ENCODE measurements at regions not wholly inside any gene's neighbourhood (a gene's known extent, or its start where the extent isn't known, plus 50 kb on each side); places are given as distances from the start of the nearest gene placed in this dataset.

DNA sequence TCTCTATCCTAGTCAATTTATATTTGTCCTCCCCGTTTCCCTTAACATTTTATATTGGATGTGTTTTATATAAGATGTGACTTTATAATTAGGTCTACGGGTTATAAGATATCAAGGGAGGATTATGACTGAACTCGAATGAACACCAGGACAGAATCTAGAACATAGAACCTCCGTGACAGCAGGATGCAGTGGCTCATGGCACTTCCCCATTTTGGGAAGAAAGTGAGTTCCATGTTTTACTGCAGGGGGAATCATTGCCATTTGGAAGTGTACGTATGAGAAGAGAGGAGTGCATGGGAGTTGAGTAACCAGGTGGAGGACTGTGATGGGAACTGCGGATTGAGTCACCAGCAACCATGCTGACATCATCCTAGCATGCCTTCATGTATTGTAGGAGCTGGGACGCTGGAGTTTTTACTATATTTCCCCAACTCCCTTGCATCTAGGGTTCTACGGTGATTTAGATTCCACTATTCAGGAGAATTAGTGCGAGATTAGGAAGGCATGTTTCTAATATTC is 56.1 kb upstream of the FOXC1 start:
- TF ChIP-seq EZH2phosphoT487 (IDR thresholded peaks at IDR 0.05; ENCODE audit: low read length) = no peak
- no peak for TF ChIP-seq CTCF (IDR thresholded peaks at IDR 0.05; ENCODE audit: low read length)
- TF ChIP-seq EZH2 (optimal IDR thresholded peaks at IDR 0.05; ENCODE audit: low read depth, low read length) = no peak
- H3F3A ChIP-seq (ENCODE audit: insufficient read depth, low read length) = no peaks in the 10 kb centered on the region
- DNase-seq = no peak
- H3K9ac ChIP-seq (ENCODE audit: low read length) = no peak overlapping the region
- no peaks in the 10 kb centered on the region for H3K4me1 ChIP-seq (ENCODE audit: low read length)
- no peaks in the 10 kb centered on the region for H3K27me3 ChIP-seq (replicated peaks; ENCODE audit: insufficient read depth, low read length)
- no peak overlapping the region for H2AFZ ChIP-seq (ENCODE audit: low read length)
- H3K4me3 ChIP-seq (ENCODE audit: low read length) = no peak overlapping the region
- no peaks in the 10 kb centered on the region for H3K9me3 ChIP-seq (replicated peaks; ENCODE audit: insufficient read depth, low read length)
- H3K79me2 ChIP-seq (ENCODE audit: low read length) = no peaks in the 10 kb centered on the region
- H4K20me1 ChIP-seq (ENCODE audit: insufficient read depth, low read length) = no peaks in the 10 kb centered on the region
- no peaks in the 10 kb centered on the region for H3K9me2 ChIP-seq (replicated peaks; ENCODE audit: insufficient read depth, low read length)
- H3K36me3 ChIP-seq (replicated peaks; ENCODE audit: insufficient read depth, low read length) = no peaks in the 10 kb centered on the region
- no peak overlapping the region for H3K27ac ChIP-seq (ENCODE audit: low read length)
- H3K4me2 ChIP-seq (ENCODE audit: low read depth, low read length) = no peak overlapping the region

DNA sequence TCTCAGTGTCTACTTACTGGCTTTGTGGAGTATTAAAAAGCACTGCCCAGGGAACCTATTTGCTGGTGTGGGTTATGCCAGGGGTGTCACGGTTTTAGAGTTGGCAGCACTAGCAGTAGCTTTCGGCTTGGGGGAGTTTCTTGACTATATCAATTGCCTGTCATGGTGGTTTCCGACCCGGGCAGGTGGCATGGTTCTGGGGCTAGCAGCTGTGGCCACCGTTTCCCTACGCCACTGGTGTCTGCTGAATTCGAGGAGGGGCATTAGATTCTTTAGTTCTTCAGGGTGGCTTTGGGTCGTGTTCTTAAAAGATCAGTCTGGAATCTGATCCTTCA is 55.6 kb upstream of the FOXC1 start:
- no peak overlapping the region for H3K4me3 ChIP-seq (ENCODE audit: low read length)
- H3K4me1 ChIP-seq (ENCODE audit: low read length) = no peaks in the 10 kb centered on the region
- no peaks in the 10 kb centered on the region for H4K20me1 ChIP-seq (ENCODE audit: insufficient read depth, low read length)
- no peaks in the 10 kb centered on the region for H3K79me2 ChIP-seq (ENCODE audit: low read length)
- no peak overlapping the region for H3K4me2 ChIP-seq (ENCODE audit: low read depth, low read length)
- H3K27ac ChIP-seq (ENCODE audit: low read length) = no peak overlapping the region
- no peaks in the 10 kb centered on the region for H3F3A ChIP-seq (ENCODE audit: insufficient read depth, low read length)
- H3K9me2 ChIP-seq (replicated peaks; ENCODE audit: insufficient read depth, low read length) = no peaks in the 10 kb centered on the region
- H3K27me3 ChIP-seq (replicated peaks; ENCODE audit: insufficient read depth, low read length) = no peaks in the 10 kb centered on the region
- peak overlapping the region; percentile 63; the same call in 1 of the 2 replicates for H2AFZ ChIP-seq (ENCODE audit: low read length)
- H3K36me3 ChIP-seq (replicated peaks; ENCODE audit: insufficient read depth, low read length) = no peaks in the 10 kb centered on the region
- DNase-seq = no peak
- H3K9ac ChIP-seq (ENCODE audit: low read length) = no peak overlapping the region
- H3K9me3 ChIP-seq (replicated peaks; ENCODE audit: insufficient read depth, low read length) = no peaks in the 10 kb centered on the region
- TF ChIP-seq EZH2phosphoT487 (IDR thresholded peaks at IDR 0.05; ENCODE audit: low read length) (no peak), EZH2 (optimal IDR thresholded peaks at IDR 0.05; ENCODE audit: low read depth, low read length) (no peak)

DNA sequence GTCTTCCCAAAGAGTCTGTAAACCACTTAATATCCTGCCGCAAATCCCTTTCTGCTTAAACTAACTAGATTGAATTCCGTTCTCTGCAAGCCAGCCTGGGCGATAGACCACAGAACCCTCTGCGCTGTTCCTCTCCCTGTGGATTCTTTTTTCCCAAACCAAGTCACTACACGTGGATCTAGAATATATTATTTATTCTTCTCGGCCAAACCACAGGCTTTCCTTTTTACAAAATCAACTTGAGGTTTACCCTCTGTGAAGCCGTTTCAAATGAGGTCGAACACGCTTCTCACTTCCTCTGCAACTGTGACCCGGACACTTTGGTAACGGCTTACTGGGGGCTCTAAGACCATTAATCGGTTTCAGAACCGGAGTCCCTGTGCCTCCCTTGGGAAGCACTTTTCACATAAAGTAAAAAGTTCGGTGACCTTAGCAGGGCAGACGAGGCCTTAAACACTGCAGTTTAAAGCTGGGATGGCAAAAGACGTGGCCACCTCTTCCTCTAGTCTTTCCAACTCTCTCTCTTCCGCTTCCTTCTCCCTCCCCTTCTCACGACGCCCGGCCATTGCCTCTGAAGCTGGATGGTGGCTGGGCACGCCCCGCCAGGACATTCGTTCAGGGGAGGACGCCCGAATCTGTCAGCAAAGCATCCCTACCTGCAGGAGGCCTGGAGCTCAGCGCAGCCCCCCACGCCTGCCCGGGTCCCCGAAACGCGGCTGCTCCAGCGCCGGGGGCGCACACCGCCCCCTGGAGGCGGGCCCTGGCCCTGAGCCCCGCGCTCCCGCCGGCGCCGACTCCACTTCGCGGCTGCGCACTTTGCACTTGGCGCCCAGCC is 55.0 kb upstream of the FOXC1 start:
- H3K4me1 ChIP-seq (ENCODE audit: low read length) = no peaks in the 10 kb centered on the region
- no peaks in the 10 kb centered on the region for H3K9me2 ChIP-seq (replicated peaks; ENCODE audit: insufficient read depth, low read length)
- H3K9ac ChIP-seq (ENCODE audit: low read length) = peak overlapping the region; percentile 21; the same call in 1 of the 2 replicates
- H3K36me3 ChIP-seq (replicated peaks; ENCODE audit: insufficient read depth, low read length) = no peaks in the 10 kb centered on the region
- H3K27me3 ChIP-seq (replicated peaks; ENCODE audit: insufficient read depth, low read length) = no peaks in the 10 kb centered on the region
- no peaks in the 10 kb centered on the region for H3F3A ChIP-seq (ENCODE audit: insufficient read depth, low read length)
- peak overlapping the region; percentile 63 for H2AFZ ChIP-seq (ENCODE audit: low read length)
- H3K9me3 ChIP-seq (replicated peaks; ENCODE audit: insufficient read depth, low read length) = no peaks in the 10 kb centered on the region
- no peak overlapping the region for H3K27ac ChIP-seq (ENCODE audit: low read length)
- H4K20me1 ChIP-seq (ENCODE audit: insufficient read depth, low read length) = no peaks in the 10 kb centered on the region
- peak overlapping the region; percentile 58 for H3K4me3 ChIP-seq (ENCODE audit: low read length)
- peak overlapping the region; percentile 70; the same call in 1 of the 2 replicates for H3K4me2 ChIP-seq (ENCODE audit: low read depth, low read length)
- DNase-seq = peak; percentile 47
- TF ChIP-seq CTCF (IDR thresholded peaks at IDR 0.05; ENCODE audit: low read length) = peak; percentile 76
- TF ChIP-seq EZH2phosphoT487 (IDR thresholded peaks at IDR 0.05; ENCODE audit: low read length) = no peak
- H3K79me2 ChIP-seq (ENCODE audit: low read length) = no peaks in the 10 kb centered on the region

DNA sequence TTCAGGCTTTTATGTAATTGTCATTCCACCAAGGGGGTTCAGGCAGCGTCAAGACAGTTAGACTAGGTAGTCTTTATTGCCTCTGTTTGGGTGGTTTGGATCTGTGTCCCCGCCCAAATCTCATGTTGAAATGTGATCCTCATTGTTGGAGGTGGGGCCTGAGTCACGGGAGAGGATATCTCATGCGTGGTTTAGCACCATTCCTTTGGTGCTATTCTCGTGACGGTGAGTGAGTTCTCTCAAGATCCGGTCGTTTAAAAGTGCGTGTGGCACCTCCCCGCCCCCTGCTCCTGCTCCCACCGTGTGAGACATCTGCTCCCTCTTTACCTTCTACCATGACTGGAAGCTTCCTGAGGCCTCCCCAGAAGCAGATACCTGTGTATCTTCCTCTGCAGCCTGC is 51.3 kb upstream of the FOXC1 start:
- Histone ChIP-seq H3K27ac (ENCODE audit: low read length) (no peak overlapping the region), H3K9ac (ENCODE audit: low read length) (no peak overlapping the region), H3F3A (ENCODE audit: insufficient read depth, low read length) (no peaks in the 10 kb centered on the region), H3K4me3 (ENCODE audit: low read length) (no peak overlapping the region), H3K9me3 (replicated peaks; ENCODE audit: insufficient read depth, low read length) (no peaks in the 10 kb centered on the region), H3K9me2 (replicated peaks; ENCODE audit: insufficient read depth, low read length) (no peaks in the 10 kb centered on the region), H3K27me3 (replicated peaks; ENCODE audit: insufficient read depth, low read length) (no peaks in the 10 kb centered on the region), H3K4me2 (ENCODE audit: low read depth, low read length) (no peak overlapping the region), H3K36me3 (replicated peaks; ENCODE audit: insufficient read depth, low read length) (no peaks in the 10 kb centered on the region), H3K79me2 (ENCODE audit: low read length) (no peaks in the 10 kb centered on the region), H4K20me1 (ENCODE audit: insufficient read depth, low read length) (no peaks in the 10 kb centered on the region), H2AFZ (ENCODE audit: low read length) (no peak overlapping the region), H3K4me1 (ENCODE audit: low read length) (no peaks in the 10 kb centered on the region)
- no peak for TF ChIP-seq EZH2phosphoT487 (IDR thresholded peaks at IDR 0.05; ENCODE audit: low read length)
- no peak for TF ChIP-seq CTCF (IDR thresholded peaks at IDR 0.05; ENCODE audit: low read length)
- TF ChIP-seq EZH2 (optimal IDR thresholded peaks at IDR 0.05; ENCODE audit: low read depth, low read length) = no peak
- no peak for DNase-seq
